ENCODE measurements at regions not wholly inside any gene's neighbourhood (a gene's known extent, or its start where the extent isn't known, plus 50 kb on each side); places are given as distances from the start of the nearest gene placed in this dataset.

GRCh38 chr3:127374086-127375010 lies 86.5 kb upstream of the PRR20G start:
- DNase-seq (ENCODE audit: low spot score), result peak; percentile 71
- peaks cover 5% of the 10 kb centered on the region for H3K27me3 Mint-ChIP-seq (ENCODE audit: insufficient read depth, low read depth)

GRCh38 chr3:127373441-127374085 lies 85.7 kb upstream of the PRR20G start:
- no peaks in the 10 kb centered on the region for H4K20me1 ChIP-seq (ENCODE audit: low read depth)
- H3K36me3 Mint-ChIP-seq, result no peaks in the 10 kb centered on the region
- no peaks in the 10 kb centered on the region for H3K79me2 ChIP-seq (ENCODE audit: low read depth)
- H3K4me1 Mint-ChIP-seq, result peaks cover 57% of the 10 kb centered on the region
- H3K4me3 Mint-ChIP-seq, result no peak overlapping the region
- peaks cover 2% of the 10 kb centered on the region for H3K9me3 Mint-ChIP-seq
- H3K9me3 ChIP-seq (ENCODE audit: low read depth), result no peaks in the 10 kb centered on the region
- H3K4me1 ChIP-seq, result peaks cover 3% of the 10 kb centered on the region
- peaks cover 5% of the 10 kb centered on the region for H3K27me3 Mint-ChIP-seq (ENCODE audit: insufficient read depth, low read depth)
- H3K4me3 ChIP-seq, result no peak overlapping the region
- no peak overlapping the region for H3K27ac ChIP-seq
- no peak for TF ChIP-seq EZH2phosphoT487 (IDR thresholded peaks at IDR 0.05)
- TF ChIP-seq EZH2 (IDR thresholded peaks at IDR 0.05), result no peak
- TF ChIP-seq, protein P1, sequence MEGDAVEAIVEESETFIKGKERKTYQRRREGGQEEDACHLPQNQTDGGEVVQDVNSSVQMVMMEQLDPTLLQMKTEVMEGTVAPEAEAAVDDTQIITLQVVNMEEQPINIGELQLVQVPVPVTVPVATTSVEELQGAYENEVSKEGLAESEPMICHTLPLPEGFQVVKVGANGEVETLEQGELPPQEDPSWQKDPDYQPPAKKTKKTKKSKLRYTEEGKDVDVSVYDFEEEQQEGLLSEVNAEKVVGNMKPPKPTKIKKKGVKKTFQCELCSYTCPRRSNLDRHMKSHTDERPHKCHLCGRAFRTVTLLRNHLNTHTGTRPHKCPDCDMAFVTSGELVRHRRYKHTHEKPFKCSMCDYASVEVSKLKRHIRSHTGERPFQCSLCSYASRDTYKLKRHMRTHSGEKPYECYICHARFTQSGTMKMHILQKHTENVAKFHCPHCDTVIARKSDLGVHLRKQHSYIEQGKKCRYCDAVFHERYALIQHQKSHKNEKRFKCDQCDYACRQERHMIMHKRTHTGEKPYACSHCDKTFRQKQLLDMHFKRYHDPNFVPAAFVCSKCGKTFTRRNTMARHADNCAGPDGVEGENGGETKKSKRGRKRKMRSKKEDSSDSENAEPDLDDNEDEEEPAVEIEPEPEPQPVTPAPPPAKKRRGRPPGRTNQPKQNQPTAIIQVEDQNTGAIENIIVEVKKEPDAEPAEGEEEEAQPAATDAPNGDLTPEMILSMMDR (IDR thresholded peaks at IDR 0.05), result no peak
- DNase-seq (ENCODE audit: low spot score), result no peak
- no peaks in the 10 kb centered on the region for H3F3A ChIP-seq (ENCODE audit: low read depth)
- H3K36me3 ChIP-seq, result no peaks in the 10 kb centered on the region
- no peak overlapping the region for H3K4me2 ChIP-seq
- peak overlapping the region; percentile 67 for H3K27ac Mint-ChIP-seq
- no peaks in the 10 kb centered on the region for H3K27me3 ChIP-seq
- H2AFZ ChIP-seq (replicated peaks), result no peak overlapping the region
- H3K9ac ChIP-seq, result no peak overlapping the region

More at GRCh38 chr3:127374086-127375010, 86.5 kb upstream of the PRR20G start:
- Histone ChIP-seq H3K79me2 (ENCODE audit: low read depth) (no peaks in the 10 kb centered on the region), H4K20me1 (ENCODE audit: low read depth) (no peaks in the 10 kb centered on the region), H3K4me2 (no peak overlapping the region), H3K36me3 (no peaks in the 10 kb centered on the region), H2AFZ (replicated peaks) (no peak overlapping the region), H3K9ac (no peak overlapping the region), H3K9me3 (ENCODE audit: low read depth) (no peaks in the 10 kb centered on the region), H3K27ac (no peak overlapping the region), H3K4me1 (no peaks in the 10 kb centered on the region), H3K4me3 (no peak overlapping the region), H3F3A (ENCODE audit: low read depth) (no peaks in the 10 kb centered on the region), H3K27me3 (no peaks in the 10 kb centered on the region)
- no peak for TF ChIP-seq EZH2phosphoT487 (IDR thresholded peaks at IDR 0.05)
- TF ChIP-seq, protein P1 (IDR thresholded peaks at IDR 0.05), result peak; percentile 72
- Mint-ChIP-seq H3K27ac (peak overlapping the region; percentile 67), H3K36me3 (no peaks in the 10 kb centered on the region), H3K4me1 (peaks cover 51% of the 10 kb centered on the region), H3K4me3 (no peak overlapping the region), H3K9me3 (peaks cover 2% of the 10 kb centered on the region)

DNA sequence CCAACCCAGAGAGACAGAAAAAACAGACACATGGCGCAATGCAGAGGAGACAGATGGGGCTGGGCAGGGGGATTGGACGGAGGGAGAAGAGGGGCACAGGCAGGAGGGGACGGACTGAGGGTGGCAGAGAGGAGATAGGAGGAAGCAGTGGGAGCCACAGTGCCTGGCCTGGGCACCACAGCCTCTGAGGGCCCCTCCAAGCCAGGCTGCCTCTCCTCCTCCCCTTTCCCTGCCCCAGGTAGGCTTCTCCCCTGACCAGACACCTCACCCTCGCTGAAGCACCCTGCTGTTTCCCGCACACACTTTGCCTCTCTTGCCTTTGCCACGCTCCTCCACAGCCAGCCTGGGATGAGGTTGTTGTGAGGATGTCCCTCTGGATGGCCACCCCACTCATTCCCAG lies 84.0 kb upstream of the PRR20G start:
- no peaks in the 10 kb centered on the region for H3K27me3 ChIP-seq
- Mint-ChIP-seq H3K27me3 (ENCODE audit: insufficient read depth, low read depth) (peaks cover 5% of the 10 kb centered on the region), H3K36me3 (no peaks in the 10 kb centered on the region), H3K27ac (peak overlapping the region; percentile 92), H3K9me3 (peaks cover 2% of the 10 kb centered on the region), H3K4me1 (peaks cover 66% of the 10 kb centered on the region), H3K4me3 (peak overlapping the region; percentile 2)
- no peak overlapping the region for H3K27ac ChIP-seq
- TF ChIP-seq EZH2phosphoT487 (IDR thresholded peaks at IDR 0.05) (no peak), EZH2 (IDR thresholded peaks at IDR 0.05) (no peak)
- TF ChIP-seq, protein P1 (IDR thresholded peaks at IDR 0.05), result no peak
- no peak overlapping the region for H3K4me3 ChIP-seq
- H3K9ac ChIP-seq, result no peak overlapping the region
- no peaks in the 10 kb centered on the region for H3K79me2 ChIP-seq (ENCODE audit: low read depth)
- H3K9me3 ChIP-seq (ENCODE audit: low read depth), result no peaks in the 10 kb centered on the region
- DNase-seq (ENCODE audit: low spot score), result no peak
- no peaks in the 10 kb centered on the region for H3K36me3 ChIP-seq
- H3K4me2 ChIP-seq, result no peak overlapping the region
- no peak overlapping the region for H2AFZ ChIP-seq (replicated peaks)
- peaks cover 14% of the 10 kb centered on the region for H3K4me1 ChIP-seq
- no peaks in the 10 kb centered on the region for H3F3A ChIP-seq (ENCODE audit: low read depth)
- H4K20me1 ChIP-seq (ENCODE audit: low read depth), result no peaks in the 10 kb centered on the region
